GM12878 (cell line): ENCODE measurements at regions not wholly inside any gene's neighbourhood (a gene's known extent, or its start where the extent isn't known, plus 50 kb on each side); places are given as distances from the start of the nearest gene placed in this dataset.

Source experiments
- ATAC-seq: fragments of 200-7000 bp; cut with Tn5 transposase; 3 replicates; pipeline ENCODE4 v1.9.1; 2020; ENCODE audit warnings: mild to moderate bottlenecking, moderate library complexity
- BruUV-seq: library from RNA; stranded (reverse); fragments of 400-500 nt; replicated peaks from 2 replicates; lab custom pipeline; 2021; lab: Mats Ljungman, UMichigan
- CTCF ChIA-PET: fragments of 300-600 bp; sonication (Branson Sonifier 250); formaldehyde crosslinking; extraction: SDS; loops from one replicate; lab custom pipeline; 2021; ENCODE audit warnings: inconsistent platforms; lab: Yijun Ruan, JAX
- POLR2A ChIA-PET: fragments of 350-600 bp; formaldehyde crosslinking; extraction: SDS; loops from one replicate; lab custom pipeline; 2021; ENCODE audit warnings: inconsistent platforms; lab: Charles Lee
- RAD21 ChIA-PET: fragments of 300-600 bp; sonication (Branson Sonifier 250); formaldehyde crosslinking; loops from one replicate; lab custom pipeline; 2023; ENCODE audit warnings: antibody characterized with exemption; ENCODE audit not compliant: unreplicated experiment; lab: Charles Lee
- SMC1A ChIA-PET: fragments of 300-600 bp; sonication (Branson Sonifier 250); formaldehyde crosslinking; loops from one replicate; lab custom pipeline; 2023; ENCODE audit not compliant: unreplicated experiment, uncharacterized antibody; lab: Charles Lee
- DNase-seq: peaks from one replicate; pipeline ENCODE4 v3.0.0-alpha.2; 2011; ENCODE audit warnings: low read depth, low spot score
- FAIRE-seq: peaks from 3 replicates; lab custom pipeline; 2011; peaks lifted over from hg19 to GRCh38; lab: Jason Lieb, UNC
- H2AFZ ChIP-seq: 2 replicates; pipeline ENCODE4 v1.6.0; 2011; ENCODE audit warnings: low read depth, low read length, control low read depth; ENCODE audit not compliant: control insufficient read depth
- H3K27ac ChIP-seq: 2 replicates; pipeline ENCODE4 v1.5.1; 2011; ENCODE audit warnings: control low read depth; ENCODE audit not compliant: control insufficient read depth, insufficient read depth
- H3K27me3 ChIP-seq, 2 experiments: replicated peaks in 1 of 2; 2 replicates each; pipeline versions ENCODE4 v1.6.0 to v1.6.1; 2011; ENCODE audit warnings: low read length in 1 of 2; ENCODE audit not compliant: control insufficient read depth in 2 of 2, insufficient read depth in 2 of 2
- H3K36me3 ChIP-seq, 2 experiments: 2 replicates each; pipeline ENCODE4 v1.5.1; 2011; ENCODE audit warnings: low read length in 1 of 2; ENCODE audit not compliant: control insufficient read depth in 2 of 2, insufficient read depth in 2 of 2
- H3K4me1 ChIP-seq: 2 replicates; pipeline ENCODE4 v1.6.1; 2011; ENCODE audit warnings: mild to moderate bottlenecking, low read length, moderate library complexity, mixed read lengths; ENCODE audit not compliant: control insufficient read depth, insufficient read depth
- H3K4me2 ChIP-seq: 2 replicates; pipeline ENCODE4 v1.6.0; 2011; ENCODE audit warnings: control low read depth; ENCODE audit not compliant: control insufficient read depth, insufficient read depth
- H3K4me3 ChIP-seq: fragments of 200-600 bp; sonication (generic); 2 replicates; pipeline ENCODE4 v1.5.1; 2016
- H3K79me2 ChIP-seq: 2 replicates; pipeline ENCODE4 v1.6.0; 2011; ENCODE audit warnings: low read length; ENCODE audit not compliant: control insufficient read depth, insufficient read depth
- H3K9ac ChIP-seq: 2 replicates; pipeline ENCODE4 v1.8.0; 2011; ENCODE audit warnings: low read length, control low read depth, mixed read lengths; ENCODE audit not compliant: control insufficient read depth, insufficient read depth
- H3K9me3 ChIP-seq: replicated peaks from 3 replicates; pipeline ENCODE4 v1.5.1; 2011; ENCODE audit warnings: mild to moderate bottlenecking, low read length; ENCODE audit not compliant: control insufficient read depth, insufficient read depth
- H4K20me1 ChIP-seq: 2 replicates; pipeline ENCODE4 v1.6.0; 2011; ENCODE audit not compliant: control insufficient read depth, insufficient read depth
- ASH2L ChIP-seq: fragments of 300-600, 200-600 bp; sonication (generic); IDR thresholded peaks from 2 replicates; pipeline ENCODE4 v1.6.1; 2017; ENCODE audit warnings: low read depth, mild to moderate bottlenecking, borderline replicate concordance
- NRF1 ChIP-seq: conservative IDR thresholded peaks from 2 replicates; pipeline ENCODE4 v1.6.1; 2011; ENCODE audit warnings: mild to moderate bottlenecking, low read depth, low read length, improper control_type of control experiment
- POLR2A ChIP-seq: IDR thresholded peaks from 2 replicates; pipeline ENCODE4 v1.6.1; 2011; ENCODE audit warnings: low read depth, mild to moderate bottlenecking, low read length
- SPI1 ChIP-seq: IDR thresholded peaks from 2 replicates; pipeline ENCODE4 v1.6.1; 2011; ENCODE audit warnings: low read depth, mild to moderate bottlenecking, low read length, moderate library complexity, borderline replicate concordance; ENCODE audit not compliant: insufficient read depth
- TARDBP ChIP-seq: IDR thresholded peaks from 2 replicates; pipeline ENCODE4 v1.6.1; 2016; ENCODE audit warnings: borderline replicate concordance
- WGBS: methylation state at CpG from one replicate; pipeline ENCODE4 v1.1.6; 2016; ENCODE audit warnings: low lambda C conversion rate; ENCODE audit not compliant: insufficient replicate concordance, insufficient coverage; ENCODE audit errors: missing lambda C conversion rate; 5-methylcytosine and 5-hydroxymethylcytosine counted together
- in situ Hi-C: fragments of 300-500 bp; cut with MboI; formaldehyde crosslinking; loops from 9 replicates; pipeline ENCODE4 v1.14.3; 2018; ENCODE audit warnings: mixed read lengths
- intact Hi-C: fragments of 100-400 bp; cut with micrococcal nuclease; formaldehyde crosslinking; loops from one replicate; pipeline ENCODE4 v1.14.2; 2022; ENCODE audit not compliant: unreplicated experiment
- TF ChIP-seq, protein P1 (sequence below): fragments of 450-650 bp; IDR thresholded peaks from 2 replicates; pipeline ENCODE4 v1.6.1; 2016; ENCODE audit warnings: mild to moderate bottlenecking

DNA sequence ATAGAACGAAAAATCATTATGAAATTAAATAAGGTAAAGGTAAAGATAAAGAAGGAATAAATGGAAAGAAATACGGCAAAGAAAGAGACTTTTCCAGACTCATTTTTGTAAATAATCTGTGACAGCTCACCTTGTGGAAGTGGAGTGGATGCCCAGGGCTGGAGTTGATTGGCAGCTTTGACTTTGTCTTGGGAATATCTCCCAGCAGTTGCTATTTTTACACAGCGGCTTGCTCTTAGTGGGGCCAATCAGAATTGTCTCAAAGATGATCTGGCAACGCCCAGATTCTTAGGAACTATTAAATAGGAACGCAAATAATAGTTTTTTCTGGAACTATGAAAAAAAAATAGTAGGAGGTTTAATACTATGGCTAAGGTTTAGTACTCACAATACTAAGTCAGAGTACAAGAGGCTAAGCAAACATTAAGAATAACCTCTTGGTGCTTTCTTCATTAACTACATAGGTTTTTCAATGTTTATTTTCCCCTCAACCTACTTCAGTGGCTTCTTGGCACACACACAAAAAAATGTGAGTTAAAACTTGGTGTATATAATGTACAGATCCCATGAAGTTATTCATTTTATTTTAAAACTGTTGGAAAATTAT, 132.7 kb downstream of the TRAM1L1 start:
- H3K4me3 ChIP-seq: no peak overlapping the region
- WGBS: 15% methylated on average over 5 of the region's 5 CpGs
- POLR2A ChIA-PET: no interaction called here
- H3K4me2 ChIP-seq: no peak overlapping the region
- H3K27me3 ChIP-seq: no peaks in the 10 kb centered on the region
- H3K4me1 ChIP-seq: no peaks in the 10 kb centered on the region
- FAIRE-seq: no peak
- RAD21 ChIA-PET: no interaction called here
- no peaks in the 10 kb centered on the region for H4K20me1 ChIP-seq
- in situ Hi-C loops: no loop called here
- TF ChIP-seq SPI1: no peak
- TF ChIP-seq, protein P1, sequence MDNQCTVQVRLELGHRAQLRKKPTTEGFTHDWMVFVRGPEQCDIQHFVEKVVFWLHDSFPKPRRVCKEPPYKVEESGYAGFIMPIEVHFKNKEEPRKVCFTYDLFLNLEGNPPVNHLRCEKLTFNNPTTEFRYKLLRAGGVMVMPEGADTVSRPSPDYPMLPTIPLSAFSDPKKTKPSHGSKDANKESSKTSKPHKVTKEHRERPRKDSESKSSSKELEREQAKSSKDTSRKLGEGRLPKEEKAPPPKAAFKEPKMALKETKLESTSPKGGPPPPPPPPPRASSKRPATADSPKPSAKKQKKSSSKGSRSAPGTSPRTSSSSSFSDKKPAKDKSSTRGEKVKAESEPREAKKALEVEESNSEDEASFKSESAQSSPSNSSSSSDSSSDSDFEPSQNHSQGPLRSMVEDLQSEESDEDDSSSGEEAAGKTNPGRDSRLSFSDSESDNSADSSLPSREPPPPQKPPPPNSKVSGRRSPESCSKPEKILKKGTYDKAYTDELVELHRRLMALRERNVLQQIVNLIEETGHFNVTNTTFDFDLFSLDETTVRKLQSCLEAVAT: no peak
- CTCF ChIA-PET: no interaction called here
- no peak overlapping the region for H3K9ac ChIP-seq
- no peak overlapping the region for H2AFZ ChIP-seq
- intact Hi-C loops: no loop called here
- no TSS peak for BruUV-seq
- no peaks in the 10 kb centered on the region for H3K9me3 ChIP-seq
- SMC1A ChIA-PET: no interaction called here
- no peaks in the 10 kb centered on the region for H3K79me2 ChIP-seq
- no peak for ATAC-seq
- no peaks in the 10 kb centered on the region for H3K36me3 ChIP-seq
- no peak for DNase-seq
- no peak overlapping the region for H3K27ac ChIP-seq

DNA sequence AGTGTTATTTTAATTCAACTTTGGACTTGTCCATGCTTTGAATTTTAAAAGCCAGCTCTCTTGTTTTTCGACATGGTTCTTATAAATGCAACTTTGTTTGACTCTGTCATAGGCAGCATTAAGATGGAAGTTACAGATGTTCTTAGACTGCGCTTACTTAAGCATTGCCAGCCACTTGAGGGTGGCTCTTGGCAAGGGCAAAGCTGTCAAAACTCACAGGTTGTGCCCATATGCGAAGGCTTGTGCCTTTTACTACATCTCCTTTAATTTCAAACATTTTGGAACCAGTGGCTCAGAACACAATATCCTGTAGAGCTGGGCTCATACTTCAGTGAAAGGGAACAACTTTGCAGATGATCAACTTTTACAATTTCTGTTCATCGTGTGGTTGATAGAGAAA, 135.5 kb downstream of the TRAM1L1 start:
- in situ Hi-C loops (no loop called here), intact Hi-C loops (no loop called here)
- H3K36me3 ChIP-seq: no peaks in the 10 kb centered on the region
- no peaks in the 10 kb centered on the region for H4K20me1 ChIP-seq
- no peak overlapping the region for H2AFZ ChIP-seq
- no TSS peak for BruUV-seq
- WGBS: 20% methylated on average over 4 of the region's 4 CpGs
- ATAC-seq: no peak
- no peaks in the 10 kb centered on the region for H3K9me3 ChIP-seq
- H3K4me3 ChIP-seq: no peak overlapping the region
- H3K9ac ChIP-seq: no peak overlapping the region
- H3K27ac ChIP-seq: no peak overlapping the region
- no peak for FAIRE-seq
- H3K27me3 ChIP-seq: no peaks in the 10 kb centered on the region
- ChIA-PET POLR2A (no interaction called here), CTCF (no interaction called here), RAD21 (interaction anchor here (0.6 kb wide), 1 partner anchor 34 kb away, joined by 3 read pairs; no protein-coding TSS in a partner anchor), SMC1A (no interaction called here)
- DNase-seq: no peak
- no peak overlapping the region for H3K4me2 ChIP-seq
- H3K4me1 ChIP-seq: no peaks in the 10 kb centered on the region
- H3K79me2 ChIP-seq: no peaks in the 10 kb centered on the region
- TF ChIP-seq ASH2L (no peak), NRF1 (no peak), POLR2A (no peak), TARDBP (no peak)
